ENCODE measurements at regions not wholly inside any gene's neighbourhood (a gene's known extent, or its start where the extent isn't known, plus 50 kb on each side); places are given as distances from the start of the nearest gene placed in this dataset.

GRCh38 chr12:5210179-5210922, 166.7 kb downstream of the KCNA5 start:
- no peak for TF ChIP-seq CTCF (conservative IDR thresholded peaks at IDR 0.05; ENCODE audit: low read depth)
- ChIA-PET POLR2A (ENCODE audit: low non-redundant PET) (no interaction called here), CTCF (interaction anchor here (0.8 kb wide), 1 partner anchor 10 kb away, joined by 3 read pairs; no protein-coding TSS in a partner anchor)
- no peak overlapping the region for H3K27ac ChIP-seq
- DNase-seq (ENCODE audit: low spot score) = no peak

- no peak overlapping the region for H3K27ac ChIP-seq
- CTCF ChIA-PET = interaction anchor here (0.8 kb wide), 1 partner anchor 11 kb away, joined by 3 read pairs; no protein-coding TSS in a partner anchor
- no peak for TF ChIP-seq CTCF (conservative IDR thresholded peaks at IDR 0.05; ENCODE audit: low read depth)
- DNase-seq (ENCODE audit: low spot score) = no peak
- POLR2A ChIA-PET (ENCODE audit: low non-redundant PET) = no interaction called here
These were observed 167.2 kb downstream of the KCNA5 start for GRCh38 chr12:5210923-5211290.

DNA sequence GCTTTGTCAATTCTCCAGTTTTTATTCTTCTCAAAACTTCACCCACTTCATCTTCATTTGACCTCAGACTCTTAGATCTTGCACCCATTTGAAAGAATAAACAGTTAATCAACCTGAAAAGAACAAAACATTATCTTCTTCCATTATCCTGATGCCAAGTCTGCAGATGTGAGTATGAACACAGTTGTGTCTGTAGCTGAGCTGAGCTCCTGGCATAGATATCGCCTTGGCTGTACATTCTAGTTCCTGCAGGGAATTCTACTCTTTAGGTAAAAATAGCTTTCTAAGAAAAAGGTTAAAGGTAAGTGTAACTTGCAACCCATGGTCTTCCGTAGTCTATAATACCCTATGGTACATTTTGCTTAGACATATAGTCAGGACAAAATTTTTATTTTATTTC, 169.7 kb downstream of the KCNA5 start:
- ChIA-PET POLR2A (ENCODE audit: low non-redundant PET) (no interaction called here), CTCF (no interaction called here)
- no peak for DNase-seq (ENCODE audit: low spot score)
- TF ChIP-seq CTCF (conservative IDR thresholded peaks at IDR 0.05; ENCODE audit: low read depth) = no peak
- no peak overlapping the region for H3K27ac ChIP-seq

- TF ChIP-seq CTCF (conservative IDR thresholded peaks at IDR 0.05; ENCODE audit: low read depth) = no peak
- H3K27ac ChIP-seq = no peak overlapping the region
- DNase-seq (ENCODE audit: low spot score) = no peak
- ChIA-PET POLR2A (ENCODE audit: low non-redundant PET) (no interaction called here), CTCF (no interaction called here)
These were observed 170.3 kb downstream of the KCNA5 start for GRCh38 chr12:5213990-5214389.

GRCh38 chr12:5217936-5218335, 174.3 kb downstream of the KCNA5 start:
- no peak overlapping the region for H3K27ac ChIP-seq
- CTCF ChIA-PET = no interaction called here
- POLR2A ChIA-PET (ENCODE audit: low non-redundant PET) = no interaction called here
- TF ChIP-seq CTCF (conservative IDR thresholded peaks at IDR 0.05; ENCODE audit: low read depth) = no peak
- no peak for DNase-seq (ENCODE audit: low spot score)

GRCh38 chr12:5220099-5220498, 176.4 kb downstream of the KCNA5 start:
- CTCF ChIA-PET = no interaction called here
- POLR2A ChIA-PET (ENCODE audit: low non-redundant PET) = no interaction called here
- no peak overlapping the region for H3K27ac ChIP-seq
- no peak for DNase-seq (ENCODE audit: low spot score)
- TF ChIP-seq CTCF (conservative IDR thresholded peaks at IDR 0.05; ENCODE audit: low read depth) = no peak
